ENCODE measurements at regions not wholly inside any gene's neighbourhood (a gene's known extent, or its start where the extent isn't known, plus 50 kb on each side); places are given as distances from the start of the nearest gene placed in this dataset.

- TF ChIP-seq ZNF514 (tag by site-specific recombination; IDR thresholded peaks at IDR 0.05): no peak
- TF ChIP-seq ZNF10 (tag by site-specific recombination; IDR thresholded peaks at IDR 0.05): peak; percentile 87
- Histone ChIP-seq H3K4me1 (ENCODE audit: control insufficient read depth, insufficient read depth, low read length) (no peaks in the 10 kb centered on the region), H3K36me3 (ENCODE audit: control insufficient read depth in 2 of 2, insufficient read depth in 1 of 2, low read length in 2 of 2) (no peaks in the 10 kb centered on the region), H3K4me3 (ENCODE audit: low read depth, low read length) (no peak overlapping the region), H3K9me3 (ENCODE audit: control insufficient read depth, insufficient read depth, low read depth, low read length) (no peaks in the 10 kb centered on the region), H3K27ac (ENCODE audit: extremely low read depth, low read depth, low read length) (no peak overlapping the region)
- ChIA-PET CTCF (no interaction called here), POLR2A (no interaction called here)
These were observed 135.2 kb downstream of the BUB3 start for GRCh38 chr10:123289432-123289831.

- ChIA-PET POLR2A (no interaction called here), CTCF (interaction anchor here (0.5 kb wide), 1 partner anchor 157 kb away, joined by 3 read pairs; no protein-coding TSS in a partner anchor)
- Histone ChIP-seq H3K36me3 (ENCODE audit: control insufficient read depth in 2 of 2, insufficient read depth in 1 of 2, low read length in 2 of 2) (no peaks in the 10 kb centered on the region), H3K9me3 (ENCODE audit: control insufficient read depth, insufficient read depth, low read depth, low read length) (no peaks in the 10 kb centered on the region), H3K27ac (ENCODE audit: extremely low read depth, low read depth, low read length) (no peak overlapping the region), H3K4me3 (ENCODE audit: low read depth, low read length) (no peak overlapping the region), H3K4me1 (ENCODE audit: control insufficient read depth, insufficient read depth, low read length) (no peaks in the 10 kb centered on the region)
- no peak for TF ChIP-seq ZNF174 (tag by site-specific recombination; IDR thresholded peaks at IDR 0.05)
- no peak for TF ChIP-seq ZNF140 (tag by site-specific recombination; IDR thresholded peaks at IDR 0.05)
These were observed 139.9 kb downstream of the BUB3 start for GRCh38 chr10:123294109-123294508.

- ChIA-PET POLR2A (interaction anchor here (0.6 kb wide), 1 partner anchor 20 kb away, joined by 4 read pairs; no protein-coding TSS in a partner anchor), CTCF (no interaction called here)
- Histone ChIP-seq H3K4me3 (ENCODE audit: low read depth, low read length) (no peak overlapping the region), H3K4me1 (ENCODE audit: control insufficient read depth, insufficient read depth, low read length) (no peaks in the 10 kb centered on the region), H3K36me3 (ENCODE audit: control insufficient read depth in 2 of 2, insufficient read depth in 1 of 2, low read length in 2 of 2) (no peaks in the 10 kb centered on the region), H3K27ac (ENCODE audit: extremely low read depth, low read depth, low read length) (no peak overlapping the region), H3K9me3 (ENCODE audit: control insufficient read depth, insufficient read depth, low read depth, low read length) (no peaks in the 10 kb centered on the region)
- TF ChIP-seq MZF1 (tag by site-specific recombination; IDR thresholded peaks at IDR 0.05; ENCODE audit: borderline replicate concordance): no peak
- no peak for TF ChIP-seq ZNF560 (tag by site-specific recombination; IDR thresholded peaks at IDR 0.05; ENCODE audit: borderline replicate concordance)
- TF ChIP-seq ZNF549 (tag by site-specific recombination; IDR thresholded peaks at IDR 0.05): no peak
- TF ChIP-seq BCL11B (tag by site-specific recombination; IDR thresholded peaks at IDR 0.05; ENCODE audit: low read depth): no peak
- TF ChIP-seq ZNF132 (tag by site-specific recombination; IDR thresholded peaks at IDR 0.05; ENCODE audit: borderline replicate concordance): no peak
- no peak for TF ChIP-seq KLF1 (tag by site-specific recombination; IDR thresholded peaks at IDR 0.05)
- no peak for TF ChIP-seq ZNF133 (tag by site-specific recombination; IDR thresholded peaks at IDR 0.05)
- no peak for TF ChIP-seq ZNF704 (tag by site-specific recombination; IDR thresholded peaks at IDR 0.05)
- no peak for TF ChIP-seq ZNF19 (tag by site-specific recombination; IDR thresholded peaks at IDR 0.05; ENCODE audit: low read depth)
- TF ChIP-seq GLI4 (tag by site-specific recombination; IDR thresholded peaks at IDR 0.05): no peak
- TF ChIP-seq HOXA7 (CRISPR knock-in tag; IDR thresholded peaks at IDR 0.05; ENCODE audit: borderline replicate concordance): no peak
- TF ChIP-seq ZNF184 (tag by site-specific recombination; IDR thresholded peaks at IDR 0.05): no peak
- no peak for TF ChIP-seq ZNF202 (tag by site-specific recombination; IDR thresholded peaks at IDR 0.05; ENCODE audit: borderline replicate concordance)
- TF ChIP-seq ZBTB10 (tag by site-specific recombination; IDR thresholded peaks at IDR 0.05): no peak
- no peak for TF ChIP-seq WT1 (tag by site-specific recombination; IDR thresholded peaks at IDR 0.05)
These were observed 140.7 kb downstream of the BUB3 start for GRCh38 chr10:123294886-123295285.

Measured in HEK293 (cell line).